H54 (cell line): ENCODE measurements at regions not wholly inside any gene's neighbourhood (a gene's known extent, or its start where the extent isn't known, plus 50 kb on each side); places are given as distances from the start of the nearest gene placed in this dataset.
A peak's percentile ranks its signal among the peaks of the same experiment; 100 is the strongest.

Experiments used
- DNase-seq: peaks from one replicate; pipeline ENCODE4 v3.0.0; 2011; ENCODE audit warnings: low spot score, mixed read lengths; ENCODE audit not compliant: insufficient read length
- FAIRE-seq: peaks from 3 replicates; lab custom pipeline; 2011; peaks lifted over from hg19 to GRCh38; lab: Jason Lieb, UNC
- POLR2A ChIP-seq: IDR thresholded peaks from 2 replicates; pipeline ENCODE4 v1.6.1; 2011; ENCODE audit warnings: low read depth, mild to moderate bottlenecking, low read length

- no peak for TF ChIP-seq POLR2A
- DNase-seq (no peak), FAIRE-seq (no peak)
Observed at GRCh38 chr22:49483946-49484345, 343.7 kb downstream of the BRD1 start.

GRCh38 chr22:49483281-49483870 is 344.3 kb downstream of the BRD1 start:
- no peak for DNase-seq
- FAIRE-seq = no peak
- TF ChIP-seq POLR2A = no peak

- TF ChIP-seq POLR2A = no peak
- no peak for FAIRE-seq
- no peak for DNase-seq
Observed at GRCh38 chr22:49482811-49483210, 344.9 kb downstream of the BRD1 start.

GRCh38 chr22:49481659-49482399 is 345.8 kb downstream of the BRD1 start:
- no peak for FAIRE-seq
- no peak for TF ChIP-seq POLR2A
- DNase-seq = peak; percentile 35

GRCh38 chr22:49480896-49481658 is 346.6 kb downstream of the BRD1 start:
- DNase-seq = no peak
- TF ChIP-seq POLR2A = no peak
- no peak for FAIRE-seq

GRCh38 chr22:49480331-49480730 is 347.3 kb downstream of the BRD1 start:
- FAIRE-seq = no peak
- no peak for TF ChIP-seq POLR2A
- DNase-seq = no peak

GRCh38 chr22:49479566-49479965 is 348.1 kb downstream of the BRD1 start:
- FAIRE-seq = no peak
- no peak for TF ChIP-seq POLR2A

GRCh38 chr22:49476800-49477400 is 350.8 kb downstream of the BRD1 start:
- no peak for TF ChIP-seq POLR2A
- no peak for FAIRE-seq
- no peak for DNase-seq

More at GRCh38 chr22:49479566-49479965, 348.1 kb downstream of the BRD1 start:
- DNase-seq = no peak

GRCh38 chr22:49476176-49476575 is 351.5 kb downstream of the BRD1 start:
- FAIRE-seq = no peak
- no peak for DNase-seq
- TF ChIP-seq POLR2A = no peak

GRCh38 chr22:49475253-49475652 is 352.4 kb downstream of the BRD1 start:
- FAIRE-seq (no peak), DNase-seq (no peak)
- no peak for TF ChIP-seq POLR2A

GRCh38 chr22:49473286-49473685 is 354.4 kb downstream of the BRD1 start:
- FAIRE-seq (no peak), DNase-seq (no peak)
- no peak for TF ChIP-seq POLR2A

- DNase-seq (no peak), FAIRE-seq (no peak)
- TF ChIP-seq POLR2A = no peak
Observed at GRCh38 chr22:49470741-49471503, 356.8 kb downstream of the BRD1 start.
